ENCODE measurements at regions not wholly inside any gene's neighbourhood (a gene's known extent, or its start where the extent isn't known, plus 50 kb on each side); places are given as distances from the start of the nearest gene placed in this dataset.

- Mint-ChIP-seq H3K27ac (ENCODE audit: low read depth, unreplicated experiment) (no peak overlapping the region), H3K4me3 (ENCODE audit: unreplicated experiment) (no peak overlapping the region), H3K36me3 (ENCODE audit: insufficient read depth, unreplicated experiment) (peaks cover 4% of the 10 kb centered on the region), H3K27me3 (ENCODE audit: insufficient read depth, unreplicated experiment) (peaks cover 15% of the 10 kb centered on the region), H3K9me3 (ENCODE audit: unreplicated experiment) (no peaks in the 10 kb centered on the region), H3K4me1 (ENCODE audit: insufficient read depth, unreplicated experiment) (no peaks in the 10 kb centered on the region)
- no peak for TF ChIP-seq CTCF (IDR thresholded peaks at IDR 0.05; ENCODE audit: unreplicated experiment)
- ChIA-PET POLR2A (no interaction called here), CTCF (interaction anchor here (0.6 kb wide), 1 partner anchor 81 kb away, joined by 4 read pairs; no protein-coding TSS in a partner anchor)
- intact Hi-C loops (cut with micrococcal nuclease), result no loop called here
- no peak for DNase-seq (ENCODE audit: unreplicated experiment)
- BruUV-seq (replicated peaks), result no TSS peak
These were observed 294.6 kb upstream of the PUM3 start for GRCh38 chr9:3138231-3139229.

GRCh38 chr9:3137347-3137695 is 293.4 kb upstream of the PUM3 start:
- Mint-ChIP-seq H3K4me3 (ENCODE audit: unreplicated experiment) (no peak overlapping the region), H3K36me3 (ENCODE audit: insufficient read depth, unreplicated experiment) (peaks cover 4% of the 10 kb centered on the region), H3K27me3 (ENCODE audit: insufficient read depth, unreplicated experiment) (peaks cover 15% of the 10 kb centered on the region), H3K27ac (ENCODE audit: low read depth, unreplicated experiment) (no peak overlapping the region), H3K9me3 (ENCODE audit: unreplicated experiment) (no peaks in the 10 kb centered on the region), H3K4me1 (ENCODE audit: insufficient read depth, unreplicated experiment) (no peaks in the 10 kb centered on the region)
- no TSS peak for BruUV-seq (replicated peaks)
- no peak for DNase-seq (ENCODE audit: unreplicated experiment)
- intact Hi-C loops (cut with micrococcal nuclease), result no loop called here
- CTCF ChIA-PET, result no interaction called here
- no peak for TF ChIP-seq CTCF (IDR thresholded peaks at IDR 0.05; ENCODE audit: unreplicated experiment)
- POLR2A ChIA-PET, result no interaction called here

GRCh38 chr9:3136686-3137346 is 292.9 kb upstream of the PUM3 start:
- no peak for TF ChIP-seq CTCF (IDR thresholded peaks at IDR 0.05; ENCODE audit: unreplicated experiment)
- intact Hi-C loops (cut with micrococcal nuclease), result no loop called here
- POLR2A ChIA-PET, result no interaction called here

GRCh38 chr9:3136230-3136629 is 292.3 kb upstream of the PUM3 start:
- Mint-ChIP-seq H3K27me3 (ENCODE audit: insufficient read depth, unreplicated experiment) (peaks cover 15% of the 10 kb centered on the region), H3K4me1 (ENCODE audit: insufficient read depth, unreplicated experiment) (no peaks in the 10 kb centered on the region), H3K4me3 (ENCODE audit: unreplicated experiment) (no peak overlapping the region), H3K27ac (ENCODE audit: low read depth, unreplicated experiment) (no peak overlapping the region), H3K9me3 (ENCODE audit: unreplicated experiment) (no peaks in the 10 kb centered on the region), H3K36me3 (ENCODE audit: insufficient read depth, unreplicated experiment) (peaks cover 4% of the 10 kb centered on the region)
- intact Hi-C loops (cut with micrococcal nuclease), result no loop called here
- POLR2A ChIA-PET, result no interaction called here
- no peak for DNase-seq (ENCODE audit: unreplicated experiment)
- BruUV-seq (replicated peaks), result no TSS peak
- CTCF ChIA-PET, result interaction anchor here (0.6 kb wide), 1 partner anchor 40 kb away, joined by 4 read pairs; no protein-coding TSS in a partner anchor
- TF ChIP-seq CTCF (IDR thresholded peaks at IDR 0.05; ENCODE audit: unreplicated experiment), result no peak

More at GRCh38 chr9:3136686-3137346, 292.9 kb upstream of the PUM3 start:
- no peak for DNase-seq (ENCODE audit: unreplicated experiment)
- no peak overlapping the region for H3K4me3 Mint-ChIP-seq (ENCODE audit: unreplicated experiment)
- no peaks in the 10 kb centered on the region for H3K9me3 Mint-ChIP-seq (ENCODE audit: unreplicated experiment)
- H3K4me1 Mint-ChIP-seq (ENCODE audit: insufficient read depth, unreplicated experiment), result no peaks in the 10 kb centered on the region
- H3K27me3 Mint-ChIP-seq (ENCODE audit: insufficient read depth, unreplicated experiment), result peaks cover 15% of the 10 kb centered on the region
- peaks cover 4% of the 10 kb centered on the region for H3K36me3 Mint-ChIP-seq (ENCODE audit: insufficient read depth, unreplicated experiment)
- CTCF ChIA-PET, result interaction anchor here (0.6 kb wide), 1 partner anchor 39 kb away, joined by 4 read pairs; no protein-coding TSS in a partner anchor
- no peak overlapping the region for H3K27ac Mint-ChIP-seq (ENCODE audit: low read depth, unreplicated experiment)
- BruUV-seq (replicated peaks), result no TSS peak

Measured in MCF 10A (cell line).